NT2/D1 (cell line): ENCODE measurements at regions not wholly inside any gene's neighbourhood (a gene's known extent, or its start where the extent isn't known, plus 50 kb on each side); places are given as distances from the start of the nearest gene placed in this dataset.
"Not testable (repeated sequence)": the region's sequence is repeated elsewhere in the genome, so short reads cannot be mapped to it uniquely, and the experiment has no call there.

Experiments used
- DNase-seq: peaks from one replicate; pipeline ENCODE4 v3.0.0-alpha.2; 2011; ENCODE audit warnings: low read depth, low spot score
- H3K27me3 ChIP-seq: 2 replicates; pipeline ENCODE4 v1.6.0; 2011; ENCODE audit warnings: mild to moderate bottlenecking; ENCODE audit not compliant: insufficient read length, insufficient read depth
- H3K36me3 ChIP-seq: 2 replicates; pipeline ENCODE4 v1.6.1; 2011; ENCODE audit warnings: mild to moderate bottlenecking, low read length, mixed read lengths; ENCODE audit not compliant: insufficient read depth, insufficient read length
- H3K4me1 ChIP-seq: 2 replicates; pipeline ENCODE4 v1.5.1; 2011; ENCODE audit not compliant: insufficient read depth, insufficient read length
- H3K4me3 ChIP-seq: 2 replicates; pipeline ENCODE4 v1.5.1; 2011; ENCODE audit warnings: low read depth; ENCODE audit not compliant: insufficient read length
- H3K9ac ChIP-seq: 2 replicates; pipeline ENCODE4 v1.6.0; 2011; ENCODE audit warnings: low read depth; ENCODE audit not compliant: insufficient read length
- H3K9me3 ChIP-seq: 2 replicates; pipeline ENCODE4 v1.5.1; 2011; ENCODE audit warnings: mild to moderate bottlenecking, low read length; ENCODE audit not compliant: insufficient read depth
- SUZ12 ChIP-seq: IDR thresholded peaks from 2 replicates; pipeline ENCODE4 v1.6.1; 2011; ENCODE audit not compliant: insufficient read length, insufficient read depth; ENCODE audit errors: extremely low read depth
- YY1 ChIP-seq: IDR thresholded peaks from 2 replicates; pipeline ENCODE4 v1.6.1; 2011; ENCODE audit not compliant: insufficient read length, insufficient read depth
- ZNF274 ChIP-seq: IDR thresholded peaks from 2 replicates; pipeline ENCODE4 v1.6.1; 2011; ENCODE audit warnings: mild to moderate bottlenecking, low read depth, low read length

- Histone ChIP-seq H3K4me3 (no peak overlapping the region), H3K27me3 (no peaks in the 10 kb centered on the region), H3K36me3 (no peaks in the 10 kb centered on the region), H3K4me1 (no peaks in the 10 kb centered on the region), H3K9me3 (no peaks in the 10 kb centered on the region), H3K9ac (no peak overlapping the region)
- TF ChIP-seq YY1 (no peak), SUZ12 (no peak), ZNF274 (no peak)
- no peak for DNase-seq
Observed at GRCh38 chr16:59021751-59022150, 287.6 kb upstream of the GOT2 start.

GRCh38 chr16:59013930-59014329, 279.8 kb upstream of the GOT2 start:
- DNase-seq: no peak
- Histone ChIP-seq H3K9me3 (no peaks in the 10 kb centered on the region), H3K36me3 (no peaks in the 10 kb centered on the region), H3K9ac (no peak overlapping the region), H3K4me3 (no peak overlapping the region), H3K27me3 (no peaks in the 10 kb centered on the region), H3K4me1 (no peaks in the 10 kb centered on the region)
- TF ChIP-seq SUZ12 (no peak), ZNF274 (no peak), YY1 (no peak)

- no peaks in the 10 kb centered on the region for H3K4me1 ChIP-seq
- H3K27me3 ChIP-seq: no peaks in the 10 kb centered on the region
- no peak overlapping the region for H3K4me3 ChIP-seq
- no peaks in the 10 kb centered on the region for H3K9me3 ChIP-seq
- DNase-seq: no peak
- H3K9ac ChIP-seq: no peak overlapping the region
- no peaks in the 10 kb centered on the region for H3K36me3 ChIP-seq
- no peak for TF ChIP-seq SUZ12
- TF ChIP-seq YY1: no peak
Observed at GRCh38 chr16:58999762-59000161, 265.6 kb upstream of the GOT2 start.

GRCh38 chr16:58992755-58993154, 258.6 kb upstream of the GOT2 start:
- not testable (repeated sequence) for DNase-seq, H3K36me3 ChIP-seq, H3K27me3 ChIP-seq, H3K4me1 ChIP-seq, H3K9ac ChIP-seq
- peak overlapping the region; percentile 32 for H3K4me3 ChIP-seq
- peaks cover 10% of the 10 kb centered on the region; the same call in 1 of the 2 replicates for H3K9me3 ChIP-seq

GRCh38 chr16:58983181-58983965, 249.3 kb upstream of the GOT2 start:
- DNase-seq, H3K27me3 ChIP-seq, H3K36me3 ChIP-seq, H3K4me1 ChIP-seq: not testable (repeated sequence)
- peaks cover 21% of the 10 kb centered on the region for H3K9me3 ChIP-seq
- H3K9ac ChIP-seq: peak overlapping the region; percentile 32
- H3K4me3 ChIP-seq: peak overlapping the region; percentile 26

- H3K4me3 ChIP-seq: no peak overlapping the region
- DNase-seq: no peak
- TF ChIP-seq ZNF274: no peak
- TF ChIP-seq SUZ12: no peak
- no peak for TF ChIP-seq YY1
Observed at GRCh38 chr16:58970775-58971174, 236.7 kb upstream of the GOT2 start.

GRCh38 chr16:58963479-58963878, 229.4 kb upstream of the GOT2 start:
- no peak overlapping the region for H3K4me3 ChIP-seq
- no peaks in the 10 kb centered on the region for H3K4me1 ChIP-seq
- H3K27me3 ChIP-seq: no peaks in the 10 kb centered on the region
- H3K9me3 ChIP-seq: no peaks in the 10 kb centered on the region
- TF ChIP-seq SUZ12: no peak
- no peak for TF ChIP-seq ZNF274
- TF ChIP-seq YY1: no peak
- no peak for DNase-seq
- no peak overlapping the region for H3K9ac ChIP-seq
- H3K36me3 ChIP-seq: no peaks in the 10 kb centered on the region

More at GRCh38 chr16:58970775-58971174, 236.7 kb upstream of the GOT2 start:
- Histone ChIP-seq H3K27me3 (no peaks in the 10 kb centered on the region), H3K9me3 (no peaks in the 10 kb centered on the region), H3K9ac (no peak overlapping the region), H3K4me1 (no peaks in the 10 kb centered on the region), H3K36me3 (no peaks in the 10 kb centered on the region)

GRCh38 chr16:58962811-58963210, 228.7 kb upstream of the GOT2 start:
- no peaks in the 10 kb centered on the region for H3K27me3 ChIP-seq
- no peaks in the 10 kb centered on the region for H3K36me3 ChIP-seq
- H3K9ac ChIP-seq: no peak overlapping the region
- H3K4me3 ChIP-seq: no peak overlapping the region
- no peak for DNase-seq
- TF ChIP-seq YY1 (no peak), ZNF274 (no peak), SUZ12 (no peak)
- no peaks in the 10 kb centered on the region for H3K4me1 ChIP-seq
- no peaks in the 10 kb centered on the region for H3K9me3 ChIP-seq
